GM10248 (cell line): ENCODE measurements at regions not wholly inside any gene's neighbourhood (a gene's known extent, or its start where the extent isn't known, plus 50 kb on each side); places are given as distances from the start of the nearest gene placed in this dataset.
"Not testable (repeated sequence)": the region's sequence is repeated elsewhere in the genome, so short reads cannot be mapped to it uniquely, and the experiment has no call there.

Source experiments
- CTCF ChIA-PET: fragments of 300-600 bp; sonication (Branson Sonifier 250); formaldehyde crosslinking; extraction: SDS; loops from one replicate; lab custom pipeline; 2021; ENCODE audit warnings: antibody characterized with exemption; lab: Yijun Ruan, JAX
- POLR2A ChIA-PET: fragments of 350-650 bp; sonication (Branson Sonifier 250); formaldehyde crosslinking; extraction: SDS; loops from one replicate; lab custom pipeline; 2020; ENCODE audit warnings: antibody characterized with exemption; lab: Yijun Ruan, JAX
- DNase-seq: peaks from one replicate; pipeline ENCODE4 v3.0.0; 2012; ENCODE audit errors: extremely low spot score
- CTCF ChIP-seq: IDR thresholded peaks from 2 replicates; pipeline ENCODE4 v1.5.1; 2012; ENCODE audit warnings: mild to moderate bottlenecking, low read depth; ENCODE audit errors: extremely low read depth, missing control alignments, control extremely low read depth

GRCh38 chr15:62513893-62514292 lies 348.8 kb upstream of the C2CD4B start:
- ChIA-PET POLR2A (no interaction called here), CTCF (no interaction called here)
- no peak for DNase-seq
- no peak for TF ChIP-seq CTCF

GRCh38 chr15:62515696-62516395 lies 350.8 kb upstream of the C2CD4B start:
- ChIA-PET POLR2A (no interaction called here), CTCF (interaction anchor here (0.9 kb wide), 1 partner anchor 32 kb away, joined by 3 read pairs; no protein-coding TSS in a partner anchor)
- TF ChIP-seq CTCF: no peak

GRCh38 chr15:62517541-62517940 lies 352.5 kb upstream of the C2CD4B start:
- TF ChIP-seq CTCF: no peak
- ChIA-PET CTCF (no interaction called here), POLR2A (no interaction called here)
- no peak for DNase-seq

More at GRCh38 chr15:62515696-62516395, 350.8 kb upstream of the C2CD4B start:
- DNase-seq: no peak

GRCh38 chr15:62518666-62519065 lies 353.6 kb upstream of the C2CD4B start:
- CTCF ChIA-PET: interaction anchor here (1.0 kb wide), 2 partner anchors 16 to 30 kb away, joined by 3 read pairs; no protein-coding TSS in a partner anchor
- POLR2A ChIA-PET, DNase-seq: not testable (repeated sequence)

- TF ChIP-seq CTCF: no peak
- POLR2A ChIA-PET: no interaction called here
- CTCF ChIA-PET: interaction anchor here (1.0 kb wide), 2 partner anchors 14 to 29 kb away, joined by 3 read pairs; no protein-coding TSS in a partner anchor
- no peak for DNase-seq
Observed at GRCh38 chr15:62519900-62520299, 354.8 kb upstream of the C2CD4B start.

- ChIA-PET CTCF (no interaction called here), POLR2A (no interaction called here)
- TF ChIP-seq CTCF: no peak
- DNase-seq: no peak
Observed at GRCh38 chr15:62520887-62521286, 355.8 kb upstream of the C2CD4B start.

GRCh38 chr15:62521396-62521795 lies 356.3 kb upstream of the C2CD4B start:
- no peak for TF ChIP-seq CTCF
- CTCF ChIA-PET: no interaction called here
- POLR2A ChIA-PET: no interaction called here
- no peak for DNase-seq
